NCI-H1436 (cell line): ENCODE measurements at regions not wholly inside any gene's neighbourhood (a gene's known extent, or its start where the extent isn't known, plus 50 kb on each side); places are given as distances from the start of the nearest gene placed in this dataset.

Experiments used
- DNase-seq: peaks from one replicate; lab custom pipeline; 2025; lab: John Stamatoyannopoulos, UW

- no peak for DNase-seq
Observed at GRCh38 chr9:13755551-13755950, 476.1 kb upstream of the MPDZ start.

GRCh38 chr9:13750639-13751038, 471.1 kb upstream of the MPDZ start:
- DNase-seq: peak; percentile 55

GRCh38 chr9:13750061-13750460, 470.6 kb upstream of the MPDZ start:
- DNase-seq: no peak

GRCh38 chr9:13746876-13747275, 467.4 kb upstream of the MPDZ start:
- DNase-seq: no peak

GRCh38 chr9:13744261-13744901, 464.9 kb upstream of the MPDZ start:
- DNase-seq: no peak

GRCh38 chr9:13737885-13738284, 458.4 kb upstream of the MPDZ start:
- no peak for DNase-seq

GRCh38 chr9:13735181-13735580, 455.7 kb upstream of the MPDZ start:
- DNase-seq: no peak

GRCh38 chr9:13734601-13735000, 455.1 kb upstream of the MPDZ start:
- no peak for DNase-seq

- DNase-seq: no peak
Observed at GRCh38 chr9:13732290-13732689, 452.8 kb upstream of the MPDZ start.

- no peak for DNase-seq
Observed at GRCh38 chr9:13731637-13732036, 452.1 kb upstream of the MPDZ start.

- no peak for DNase-seq
Observed at GRCh38 chr9:13729955-13730354, 450.5 kb upstream of the MPDZ start.

GRCh38 chr9:13728917-13729811, 449.7 kb upstream of the MPDZ start:
- no peak for DNase-seq

- no peak for DNase-seq
Observed at GRCh38 chr9:13728131-13728530, 448.6 kb upstream of the MPDZ start.

- DNase-seq: no peak
Observed at GRCh38 chr9:13726746-13727145, 447.3 kb upstream of the MPDZ start.

GRCh38 chr9:13725516-13725915, 446.0 kb upstream of the MPDZ start:
- no peak for DNase-seq

- DNase-seq: no peak
Observed at GRCh38 chr9:13721481-13722235, 442.2 kb upstream of the MPDZ start.

- no peak for DNase-seq
Observed at GRCh38 chr9:13719981-13720676, 440.6 kb upstream of the MPDZ start.

- no peak for DNase-seq
Observed at GRCh38 chr9:13719446-13719845, 440.0 kb upstream of the MPDZ start.

- no peak for DNase-seq
Observed at GRCh38 chr9:13718539-13718938, 439.0 kb upstream of the MPDZ start.

- DNase-seq: no peak
Observed at GRCh38 chr9:13718086-13718485, 438.6 kb upstream of the MPDZ start.

- DNase-seq: no peak
Observed at GRCh38 chr9:13717322-13718054, 438.0 kb upstream of the MPDZ start.
